CD4-positive, CD25-positive, alpha-beta regulatory T cell (primary cell): ENCODE measurements at regions not wholly inside any gene's neighbourhood (a gene's known extent, or its start where the extent isn't known, plus 50 kb on each side); places are given as distances from the start of the nearest gene placed in this dataset.

ENCODE experiments used
- ATAC-seq, 2 donors: fragments of 150-1000 bp; cut with Tn5 transposase; one replicate each; pipeline ENCODE4 v1.10.0; 2021; ENCODE audit warnings: low read depth in 2 of 2, moderate number of reproducible peaks in 2 of 2, moderate library complexity in 1 of 2
- DNase-seq, 3 donors: peaks; one replicate each; pipeline versions ENCODE4 v3.0.0 to v3.0.0-alpha.2; 2012 to 2022; ENCODE audit warnings: mixed read lengths in 1 of 3
- H3K27ac ChIP-seq: one replicate; pipeline ENCODE4 v1.7.0; 2013; ENCODE audit warnings: mild to moderate bottlenecking, low read length; ENCODE audit not compliant: insufficient read depth, poor library complexity, severe bottlenecking
- H3K27me3 ChIP-seq: one replicate; pipeline ENCODE4 v1.7.0; 2013; ENCODE audit warnings: low read length; ENCODE audit not compliant: control insufficient read depth, insufficient read depth
- H3K36me3 ChIP-seq: one replicate; pipeline ENCODE4 v1.7.0; 2013; ENCODE audit warnings: mild to moderate bottlenecking, low read length, moderate library complexity; ENCODE audit not compliant: control insufficient read depth, insufficient read depth
- H3K4me1 ChIP-seq: 2 replicates; pipeline ENCODE4 v1.7.0; 2013; ENCODE audit warnings: mild to moderate bottlenecking, low read length; ENCODE audit not compliant: insufficient read depth, control insufficient read depth, poor library complexity, severe bottlenecking
- H3K4me3 ChIP-seq: one replicate; pipeline ENCODE4 v1.7.0; 2013; ENCODE audit warnings: low read depth, mild to moderate bottlenecking, low read length, moderate library complexity
- H3K9me3 ChIP-seq, 2 experiments: 1 replicate in 1 of 2; 2 replicates in 1 of 2; pipeline ENCODE4 v1.7.0; 2013; ENCODE audit warnings: low read length in 2 of 2, mild to moderate bottlenecking in 1 of 2, moderate library complexity in 1 of 2; ENCODE audit not compliant: control insufficient read depth in 2 of 2
- H3K27ac Mint-ChIP-seq, 3 donors: one replicate each; pipeline ENCODE4 v1.8.0; 2020 to 2022; ENCODE audit warnings: mild to moderate bottlenecking in 3 of 3, mixed read lengths in 3 of 3, moderate library complexity in 2 of 3
- H3K27me3 Mint-ChIP-seq: one replicate; pipeline ENCODE4 v1.8.0; 2022; ENCODE audit warnings: mild to moderate bottlenecking, mixed read lengths
- H3K36me3 Mint-ChIP-seq: one replicate; pipeline ENCODE4 v1.8.0; 2020; ENCODE audit warnings: mixed read lengths
- H3K4me1 Mint-ChIP-seq, 4 donors: one replicate each; pipeline ENCODE4 v1.8.0; 2020 to 2022; ENCODE audit warnings: mixed read lengths in 4 of 4, mild to moderate bottlenecking in 1 of 4
- H3K4me3 Mint-ChIP-seq, 4 donors: one replicate each; pipeline ENCODE4 v1.8.0; 2020 to 2022; ENCODE audit warnings: mild to moderate bottlenecking in 4 of 4, mixed read lengths in 4 of 4, moderate library complexity in 3 of 4
- H3K9me3 Mint-ChIP-seq, 7 donors: one replicate each; pipeline ENCODE4 v1.8.0; 2020 to 2022; ENCODE audit warnings: mixed read lengths in 7 of 7, mild to moderate bottlenecking in 3 of 7, moderate library complexity in 2 of 7

- no peak overlapping the region for H3K27ac Mint-ChIP-seq
- ATAC-seq, result no peak
- Histone ChIP-seq H3K9me3 (no peaks in the 10 kb centered on the region), H3K4me3 (no peak overlapping the region), H3K36me3 (no peaks in the 10 kb centered on the region), H3K27ac (no peak overlapping the region), H3K4me1 (no peaks in the 10 kb centered on the region), H3K27me3 (no peaks in the 10 kb centered on the region)
- H3K4me1 Mint-ChIP-seq, result no peaks in the 10 kb centered on the region
- no peaks in the 10 kb centered on the region for H3K36me3 Mint-ChIP-seq
- H3K9me3 Mint-ChIP-seq, result peaks cover 0 to 3% (median 0%) of the 10 kb centered on the region in 7 donors
- DNase-seq, result no peak
- no peaks in the 10 kb centered on the region for H3K27me3 Mint-ChIP-seq
- no peak overlapping the region for H3K4me3 Mint-ChIP-seq
Measured at GRCh38 chr1:219521325-219521724, 91.6 kb downstream of the ZC3H11B start.

- H3K4me1 Mint-ChIP-seq, result no peaks in the 10 kb centered on the region
- Histone ChIP-seq H3K4me1 (no peaks in the 10 kb centered on the region), H3K36me3 (no peaks in the 10 kb centered on the region), H3K9me3 (no peaks in the 10 kb centered on the region), H3K27ac (no peak overlapping the region), H3K27me3 (no peaks in the 10 kb centered on the region), H3K4me3 (no peak overlapping the region)
- DNase-seq (no peak), ATAC-seq (no peak)
- no peaks in the 10 kb centered on the region for H3K27me3 Mint-ChIP-seq
- no peaks in the 10 kb centered on the region for H3K36me3 Mint-ChIP-seq
- no peak overlapping the region for H3K27ac Mint-ChIP-seq
- H3K4me3 Mint-ChIP-seq, result no peak overlapping the region
- H3K9me3 Mint-ChIP-seq, result peaks cover 0 to 4% (median 0%) of the 10 kb centered on the region in 7 donors
Measured at GRCh38 chr1:219520241-219520640, 92.7 kb downstream of the ZC3H11B start.

- Histone ChIP-seq H3K9me3 (no peaks in the 10 kb centered on the region), H3K27me3 (no peaks in the 10 kb centered on the region), H3K4me3 (no peak overlapping the region), H3K36me3 (no peaks in the 10 kb centered on the region), H3K4me1 (no peaks in the 10 kb centered on the region), H3K27ac (no peak overlapping the region)
- no peaks in the 10 kb centered on the region for H3K4me1 Mint-ChIP-seq
- no peak for ATAC-seq
- H3K9me3 Mint-ChIP-seq, result peaks cover 0 to 4% (median 0%) of the 10 kb centered on the region in 7 donors
- no peaks in the 10 kb centered on the region for H3K27me3 Mint-ChIP-seq
- H3K4me3 Mint-ChIP-seq, result no peak overlapping the region
- DNase-seq, result no peak
- no peaks in the 10 kb centered on the region for H3K36me3 Mint-ChIP-seq
- no peak overlapping the region for H3K27ac Mint-ChIP-seq
Measured at GRCh38 chr1:219518907-219519248, 94.0 kb downstream of the ZC3H11B start.

- Mint-ChIP-seq H3K27me3 (no peaks in the 10 kb centered on the region), H3K36me3 (no peaks in the 10 kb centered on the region), H3K4me1 (no peaks in the 10 kb centered on the region), H3K27ac (no peak overlapping the region), H3K9me3 (peaks cover 0 to 3% (median 0%) of the 10 kb centered on the region in 7 donors), H3K4me3 (no peak overlapping the region)
- no peaks in the 10 kb centered on the region for H3K4me1 ChIP-seq
- DNase-seq (peak in 1 of 3 donors; percentile 6), ATAC-seq (no peak)
- H3K36me3 ChIP-seq, result no peaks in the 10 kb centered on the region
- H3K9me3 ChIP-seq, result no peaks in the 10 kb centered on the region
- no peak overlapping the region for H3K27ac ChIP-seq
- no peaks in the 10 kb centered on the region for H3K27me3 ChIP-seq
- H3K4me3 ChIP-seq, result no peak overlapping the region
Measured at GRCh38 chr1:219518168-219518906, 94.6 kb downstream of the ZC3H11B start.

GRCh38 chr1:219517031-219517430 is 95.9 kb downstream of the ZC3H11B start:
- H3K4me3 ChIP-seq, result no peak overlapping the region
- Mint-ChIP-seq H3K27me3 (no peaks in the 10 kb centered on the region), H3K36me3 (no peaks in the 10 kb centered on the region), H3K4me3 (no peak overlapping the region), H3K4me1 (no peaks in the 10 kb centered on the region), H3K9me3 (peaks cover 0 to 3% (median 0%) of the 10 kb centered on the region in 7 donors), H3K27ac (no peak overlapping the region)
- H3K27me3 ChIP-seq, result no peaks in the 10 kb centered on the region
- no peak for DNase-seq
- no peaks in the 10 kb centered on the region for H3K36me3 ChIP-seq
- no peaks in the 10 kb centered on the region for H3K9me3 ChIP-seq
- H3K27ac ChIP-seq, result no peak overlapping the region
- no peaks in the 10 kb centered on the region for H3K4me1 ChIP-seq
- no peak for ATAC-seq

GRCh38 chr1:219514728-219515127 is 98.2 kb downstream of the ZC3H11B start:
- Mint-ChIP-seq H3K4me1 (no peaks in the 10 kb centered on the region), H3K27ac (no peak overlapping the region), H3K27me3 (no peaks in the 10 kb centered on the region), H3K9me3 (peaks cover 0 to 4% (median 1%) of the 10 kb centered on the region in 7 donors), H3K4me3 (no peak overlapping the region), H3K36me3 (no peaks in the 10 kb centered on the region)
- H3K27ac ChIP-seq, result no peak overlapping the region
- no peaks in the 10 kb centered on the region for H3K36me3 ChIP-seq
- no peaks in the 10 kb centered on the region for H3K4me1 ChIP-seq
- no peaks in the 10 kb centered on the region for H3K27me3 ChIP-seq
- DNase-seq, result no peak
- no peak for ATAC-seq
- no peaks in the 10 kb centered on the region for H3K9me3 ChIP-seq
- H3K4me3 ChIP-seq, result no peak overlapping the region

- ATAC-seq (no peak), DNase-seq (no peak)
- Histone ChIP-seq H3K4me1 (no peaks in the 10 kb centered on the region), H3K27ac (no peak overlapping the region), H3K36me3 (no peaks in the 10 kb centered on the region), H3K4me3 (no peak overlapping the region), H3K9me3 (no peaks in the 10 kb centered on the region), H3K27me3 (no peaks in the 10 kb centered on the region)
- no peaks in the 10 kb centered on the region for H3K27me3 Mint-ChIP-seq
- no peak overlapping the region for H3K4me3 Mint-ChIP-seq
- no peaks in the 10 kb centered on the region for H3K36me3 Mint-ChIP-seq
- H3K9me3 Mint-ChIP-seq, result peaks cover 0 to 6% (median 0%) of the 10 kb centered on the region in 7 donors
- no peak overlapping the region for H3K27ac Mint-ChIP-seq
- H3K4me1 Mint-ChIP-seq, result no peaks in the 10 kb centered on the region
Measured at GRCh38 chr1:219507437-219507836, 105.5 kb downstream of the ZC3H11B start.

- no peak overlapping the region for H3K27ac Mint-ChIP-seq
- H3K9me3 ChIP-seq, result no peaks in the 10 kb centered on the region
- DNase-seq, result no peak
- H3K27ac ChIP-seq, result no peak overlapping the region
- no peak overlapping the region for H3K4me3 Mint-ChIP-seq
- no peak overlapping the region for H3K4me3 ChIP-seq
- ATAC-seq, result no peak
- H3K4me1 ChIP-seq, result no peaks in the 10 kb centered on the region
- H3K27me3 ChIP-seq, result no peaks in the 10 kb centered on the region
- H3K4me1 Mint-ChIP-seq, result no peaks in the 10 kb centered on the region
- no peaks in the 10 kb centered on the region for H3K36me3 Mint-ChIP-seq
- H3K27me3 Mint-ChIP-seq, result no peaks in the 10 kb centered on the region
- H3K9me3 Mint-ChIP-seq, result peaks cover 0 to 6% (median 0%) of the 10 kb centered on the region in 7 donors
- H3K36me3 ChIP-seq, result no peaks in the 10 kb centered on the region
Measured at GRCh38 chr1:219506936-219507335, 106.0 kb downstream of the ZC3H11B start.
